ENCODE measurements at regions not wholly inside any gene's neighbourhood (a gene's known extent, or its start where the extent isn't known, plus 50 kb on each side); places are given as distances from the start of the nearest gene placed in this dataset.

- peaks cover 0 to 8% (median 0%) of the 10 kb centered on the region in 3 donors for H3K4me1 ChIP-seq
- no peak for ATAC-seq
- H3K27ac ChIP-seq: no peak overlapping the region
- TF ChIP-seq EP300 (IDR thresholded peaks at IDR 0.05) (no peak), POLR2AphosphoS5 (IDR thresholded peaks at IDR 0.05) (no peak), POLR2A (IDR thresholded peaks at IDR 0.05) (no peak), CTCF (IDR thresholded peaks at IDR 0.05) (no peak)
- 60 to 71% methylated on average over 1 of the region's 6 CpGs for WGBS, 2 donors (ENCODE audit: low coverage in 1 of 2)
- H3K27me3 ChIP-seq: peaks cover 98% of the 10 kb centered on the region
- H3K4me3 ChIP-seq: no peak overlapping the region
- no peaks in the 10 kb centered on the region for H3K9me3 ChIP-seq
- no peaks in the 10 kb centered on the region for H3K36me3 ChIP-seq
Observed at GRCh38 chr1:11342621-11343032, 69.6 kb downstream of the UBIAD1 start.

GRCh38 chr1:11345971-11346715 is 73.1 kb downstream of the UBIAD1 start:
- H3K27ac ChIP-seq: no peak overlapping the region
- no peaks in the 10 kb centered on the region for H3K4me1 ChIP-seq
- TF ChIP-seq POLR2AphosphoS5 (IDR thresholded peaks at IDR 0.05) (no peak), CTCF (IDR thresholded peaks at IDR 0.05) (no peak), POLR2A (IDR thresholded peaks at IDR 0.05) (no peak), EP300 (IDR thresholded peaks at IDR 0.05) (no peak)
- 18 to 54% methylated on average over 7 to 15 of the region's 19 CpGs for WGBS, 2 donors (ENCODE audit: low coverage in 1 of 2)
- peaks cover 0 to 17% (median 0%) of the 10 kb centered on the region in 3 donors for H3K9me3 ChIP-seq
- no peak for ATAC-seq
- peaks cover 76% of the 10 kb centered on the region for H3K27me3 ChIP-seq
- no peaks in the 10 kb centered on the region for H3K36me3 ChIP-seq
- no peak overlapping the region for H3K4me3 ChIP-seq

- no peak overlapping the region for H3K27ac ChIP-seq
- peaks cover 60% of the 10 kb centered on the region for H3K27me3 ChIP-seq
- peaks cover 0 to 23% (median 0%) of the 10 kb centered on the region in 3 donors for H3K9me3 ChIP-seq
- no peak for ATAC-seq
- no peak for TF ChIP-seq POLR2AphosphoS5 (IDR thresholded peaks at IDR 0.05)
- 27 to 31% methylated on average over 7 of the region's 14 CpGs for WGBS, 2 donors (ENCODE audit: low coverage in 1 of 2)
- H3K4me1 ChIP-seq: no peaks in the 10 kb centered on the region
- no peak overlapping the region for H3K4me3 ChIP-seq
- no peaks in the 10 kb centered on the region for H3K36me3 ChIP-seq
Observed at GRCh38 chr1:11350265-11350664, 77.3 kb downstream of the UBIAD1 start.

- H3K27me3 ChIP-seq: peaks cover 60% of the 10 kb centered on the region
- H3K9me3 ChIP-seq: peaks cover 0 to 23% (median 0%) of the 10 kb centered on the region in 3 donors
- 90 to 93% methylated on average over 3 to 5 of the region's 12 CpGs for WGBS, 2 donors (ENCODE audit: low coverage in 1 of 2)
- no peak overlapping the region for H3K27ac ChIP-seq
- no peak overlapping the region for H3K4me3 ChIP-seq
- no peaks in the 10 kb centered on the region for H3K36me3 ChIP-seq
- no peak for TF ChIP-seq CTCF (IDR thresholded peaks at IDR 0.05)
- TF ChIP-seq POLR2A (IDR thresholded peaks at IDR 0.05): no peak
- TF ChIP-seq POLR2AphosphoS5 (IDR thresholded peaks at IDR 0.05): no peak
- no peak for TF ChIP-seq EP300 (IDR thresholded peaks at IDR 0.05)
- no peak for ATAC-seq
- no peaks in the 10 kb centered on the region for H3K4me1 ChIP-seq
Observed at GRCh38 chr1:11352058-11352715, 79.2 kb downstream of the UBIAD1 start.

- no peaks in the 10 kb centered on the region for H3K4me1 ChIP-seq
- peaks cover 67% of the 10 kb centered on the region for H3K27me3 ChIP-seq
- 47 to 51% methylated on average over 2 to 10 of the region's 20 CpGs for WGBS, 2 donors (ENCODE audit: low coverage in 1 of 2)
- H3K36me3 ChIP-seq: no peaks in the 10 kb centered on the region
- no peak for ATAC-seq
- H3K9me3 ChIP-seq: peaks cover 0 to 23% (median 0%) of the 10 kb centered on the region in 3 donors
- H3K4me3 ChIP-seq: no peak overlapping the region
- H3K27ac ChIP-seq: no peak overlapping the region
- no peak for TF ChIP-seq EP300 (IDR thresholded peaks at IDR 0.05)
- TF ChIP-seq POLR2AphosphoS5 (IDR thresholded peaks at IDR 0.05): no peak
- no peak for TF ChIP-seq CTCF (IDR thresholded peaks at IDR 0.05)
- TF ChIP-seq POLR2A (IDR thresholded peaks at IDR 0.05): no peak
Observed at GRCh38 chr1:11352816-11353799, 80.1 kb downstream of the UBIAD1 start.
